KOPT-K1 (cell line): ENCODE measurements at regions not wholly inside any gene's neighbourhood (a gene's known extent, or its start where the extent isn't known, plus 50 kb on each side); places are given as distances from the start of the nearest gene placed in this dataset.

Source experiments
- H3K27ac ChIP-seq: fragments of 200-600 bp; sonication (generic); 2 replicates; pipeline ENCODE4 v1.5.1; 2016; ENCODE audit warnings: antibody characterized with exemption, mild to moderate bottlenecking, low read depth, low read length; ENCODE audit not compliant: poor library complexity, severe bottlenecking
- H3K36me3 ChIP-seq: fragments of 200-600 bp; sonication (generic); 2 replicates; pipeline ENCODE4 v1.5.1; 2017; ENCODE audit warnings: antibody characterized with exemption, mild to moderate bottlenecking, low read length, moderate library complexity; ENCODE audit not compliant: insufficient read depth
- H3K9me3 ChIP-seq: fragments of 200-600 bp; sonication (generic); 2 replicates; pipeline ENCODE4 v1.5.1; 2017; ENCODE audit warnings: antibody characterized with exemption, low read length, mild to moderate bottlenecking; ENCODE audit not compliant: insufficient read depth, poor library complexity, severe bottlenecking

DNA sequence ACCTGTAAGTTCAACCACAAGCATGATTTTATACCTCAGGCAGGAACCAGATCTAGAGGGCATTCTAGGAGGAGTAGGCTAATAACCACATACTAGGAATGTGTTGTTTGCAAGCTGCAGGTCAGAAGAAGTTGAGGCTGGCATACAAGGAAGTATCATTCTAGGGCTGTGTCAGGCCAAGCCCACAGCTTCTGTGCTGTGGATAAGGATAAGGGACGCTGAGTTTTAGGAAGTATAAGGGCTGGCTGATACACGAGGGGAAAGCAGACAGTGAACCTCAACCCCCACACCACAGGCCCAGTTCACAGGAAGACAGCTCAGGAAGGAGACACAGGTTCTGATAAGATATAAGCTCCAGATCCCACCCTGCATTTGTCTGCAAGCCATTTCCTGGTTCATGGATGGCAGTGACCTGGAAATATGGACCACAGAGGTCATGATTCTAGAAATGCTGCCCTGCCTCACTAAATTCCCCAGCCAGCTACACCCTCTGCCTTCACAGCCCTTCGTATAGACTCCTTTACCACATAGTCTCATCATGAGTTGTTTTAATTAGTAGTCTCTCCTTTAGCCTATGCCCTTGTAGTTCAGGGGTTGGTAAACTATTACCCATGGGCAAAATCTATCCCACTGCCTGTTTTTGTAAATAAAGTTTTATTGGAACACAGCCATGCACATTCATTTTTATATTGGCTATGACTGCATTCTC lies 260.7 kb downstream of the OPA1 start:
- no peak overlapping the region for H3K27ac ChIP-seq
- H3K9me3 ChIP-seq, result no peaks in the 10 kb centered on the region
- H3K36me3 ChIP-seq, result no peaks in the 10 kb centered on the region

DNA sequence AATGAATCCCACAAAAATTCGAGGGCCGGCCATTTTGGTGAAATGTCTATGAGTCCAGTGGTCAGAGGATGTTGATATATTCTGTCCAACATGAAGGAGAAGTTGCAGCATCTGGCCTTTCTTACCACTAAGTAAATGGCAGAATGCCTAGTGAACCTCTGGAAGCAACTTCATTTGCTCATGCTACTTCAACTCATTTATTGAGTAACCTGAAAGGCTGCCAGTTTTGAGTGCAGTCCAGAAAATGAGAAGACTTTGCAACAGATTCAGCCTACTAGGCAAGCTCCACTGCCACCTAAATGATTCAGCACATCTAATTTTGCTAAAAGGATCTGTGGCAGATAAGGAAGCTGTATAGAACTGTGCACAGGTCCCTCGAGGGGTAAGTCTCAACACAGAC lies 265.0 kb downstream of the OPA1 start:
- Histone ChIP-seq H3K9me3 (no peaks in the 10 kb centered on the region), H3K27ac (no peak overlapping the region), H3K36me3 (no peaks in the 10 kb centered on the region)

DNA sequence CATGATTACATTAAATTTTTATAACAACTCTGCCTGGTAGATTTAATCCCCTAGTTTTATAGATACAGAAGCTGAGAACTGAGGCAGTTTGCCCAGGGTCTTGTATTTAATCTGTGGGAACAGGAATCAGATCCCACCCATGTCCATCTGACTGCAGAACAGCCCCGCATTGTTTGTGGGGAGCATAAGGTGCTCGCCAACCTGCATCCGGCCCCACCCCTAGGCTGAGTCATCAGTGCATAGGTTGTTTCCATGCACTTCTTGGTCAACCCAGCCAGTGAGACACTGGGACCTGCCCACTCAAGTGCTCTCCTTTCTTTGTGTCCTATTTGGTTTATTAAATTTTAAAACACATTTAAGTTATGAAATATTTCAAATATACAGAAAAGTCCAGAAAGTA lies 266.2 kb downstream of the OPA1 start:
- no peaks in the 10 kb centered on the region for H3K36me3 ChIP-seq
- no peak overlapping the region for H3K27ac ChIP-seq

DNA sequence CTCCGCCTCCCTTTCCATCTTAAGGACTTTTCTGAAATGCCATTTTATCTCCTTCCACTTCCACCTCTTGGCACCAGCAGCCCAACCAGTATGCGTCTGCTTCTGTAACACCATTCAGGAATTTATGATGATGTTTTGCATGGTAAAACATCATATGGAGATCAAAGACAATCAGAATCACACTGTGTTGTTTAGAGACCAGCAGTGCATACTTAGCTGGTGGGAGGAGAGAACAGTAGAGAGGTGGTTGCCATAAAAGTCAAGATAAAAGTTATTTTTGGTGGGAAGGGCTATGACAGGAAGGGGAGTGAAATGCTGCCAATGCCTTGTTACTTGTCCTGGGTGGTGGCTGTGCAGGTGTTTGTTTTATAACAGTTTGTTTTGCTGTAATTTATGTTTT lies 268.0 kb downstream of the OPA1 start:
- H3K27ac ChIP-seq, result no peak overlapping the region
- H3K36me3 ChIP-seq, result no peaks in the 10 kb centered on the region
- no peaks in the 10 kb centered on the region for H3K9me3 ChIP-seq

More for the DNA sequence above, 266.2 kb downstream of the OPA1 start:
- H3K9me3 ChIP-seq, result no peaks in the 10 kb centered on the region

DNA sequence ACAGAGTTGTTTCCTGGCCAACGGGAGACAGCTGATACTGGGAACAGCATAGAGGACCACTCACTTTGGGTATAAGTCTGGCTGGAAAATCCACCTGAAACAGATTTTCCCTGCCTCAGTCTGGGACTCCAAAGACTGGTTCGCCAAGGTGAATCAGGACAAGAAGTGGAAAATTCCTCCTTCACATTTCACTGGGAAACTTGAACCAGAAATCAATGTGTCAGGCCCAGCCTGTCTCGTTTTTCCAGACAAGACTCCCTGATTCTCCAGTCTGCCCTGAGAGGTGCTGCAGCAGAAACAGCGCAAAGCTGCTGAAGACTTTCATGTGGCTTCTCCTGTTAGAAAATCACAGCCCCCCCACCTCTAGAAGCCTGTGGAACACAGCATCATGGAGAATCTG lies 269.8 kb downstream of the OPA1 start:
- H3K36me3 ChIP-seq, result no peaks in the 10 kb centered on the region
- no peak overlapping the region for H3K27ac ChIP-seq
- no peaks in the 10 kb centered on the region for H3K9me3 ChIP-seq

DNA sequence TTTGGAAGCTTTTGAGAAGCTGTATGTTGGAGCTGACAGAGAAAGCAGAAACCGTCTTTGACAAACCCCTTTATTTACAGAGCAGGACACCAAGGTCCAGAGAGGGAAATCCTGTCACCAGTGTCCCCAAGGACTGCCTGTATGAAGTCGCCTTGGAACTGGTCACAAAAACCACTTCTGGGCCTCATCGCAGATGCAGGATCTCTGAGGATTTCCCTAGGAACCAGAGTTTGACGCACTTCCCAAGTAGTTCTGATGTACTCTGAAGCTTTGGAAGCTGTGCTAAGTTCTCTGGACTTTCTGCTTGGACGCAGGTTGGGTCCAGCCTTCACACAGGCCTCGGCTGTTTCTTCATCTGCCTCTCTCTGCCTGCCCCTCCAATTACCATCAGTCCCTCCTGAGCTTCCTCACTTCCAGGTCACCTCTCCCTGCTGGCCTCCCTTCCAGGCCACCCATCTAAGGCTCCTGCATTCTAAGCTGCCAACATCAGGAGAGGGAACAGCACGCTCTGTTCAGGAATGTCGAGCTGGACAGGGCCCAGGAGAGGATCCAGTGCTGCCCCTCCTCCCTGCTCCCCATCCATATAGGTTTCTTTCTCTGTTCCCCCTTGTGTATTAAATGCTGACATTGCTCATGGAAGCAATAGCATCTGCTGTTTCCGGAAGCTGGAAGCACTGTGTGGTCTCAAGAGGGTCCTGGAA lies 270.8 kb downstream of the OPA1 start:
- Histone ChIP-seq H3K9me3 (no peaks in the 10 kb centered on the region), H3K27ac (no peak overlapping the region), H3K36me3 (no peaks in the 10 kb centered on the region)

DNA sequence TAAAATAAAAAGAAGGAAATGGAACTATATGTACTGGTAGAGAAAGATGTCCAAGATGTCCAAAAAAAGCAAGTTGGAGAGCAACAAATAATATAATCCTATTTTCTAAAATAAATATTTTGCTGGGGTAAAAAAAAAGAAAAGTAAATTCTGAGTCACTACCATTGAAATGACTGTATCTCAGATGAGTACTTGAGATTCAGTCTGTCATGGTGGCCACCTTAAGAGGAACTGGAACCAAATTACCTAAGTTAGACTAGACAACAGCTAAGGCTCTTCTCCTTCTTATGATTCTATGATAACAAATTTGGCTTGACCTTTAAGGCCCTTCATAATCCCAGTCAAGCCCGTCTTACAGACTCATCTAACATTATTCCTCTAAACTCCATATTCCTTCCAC lies 270.6 kb upstream of the HES1 start:
- no peaks in the 10 kb centered on the region for H3K36me3 ChIP-seq
- H3K9me3 ChIP-seq, result no peaks in the 10 kb centered on the region
- no peak overlapping the region for H3K27ac ChIP-seq

DNA sequence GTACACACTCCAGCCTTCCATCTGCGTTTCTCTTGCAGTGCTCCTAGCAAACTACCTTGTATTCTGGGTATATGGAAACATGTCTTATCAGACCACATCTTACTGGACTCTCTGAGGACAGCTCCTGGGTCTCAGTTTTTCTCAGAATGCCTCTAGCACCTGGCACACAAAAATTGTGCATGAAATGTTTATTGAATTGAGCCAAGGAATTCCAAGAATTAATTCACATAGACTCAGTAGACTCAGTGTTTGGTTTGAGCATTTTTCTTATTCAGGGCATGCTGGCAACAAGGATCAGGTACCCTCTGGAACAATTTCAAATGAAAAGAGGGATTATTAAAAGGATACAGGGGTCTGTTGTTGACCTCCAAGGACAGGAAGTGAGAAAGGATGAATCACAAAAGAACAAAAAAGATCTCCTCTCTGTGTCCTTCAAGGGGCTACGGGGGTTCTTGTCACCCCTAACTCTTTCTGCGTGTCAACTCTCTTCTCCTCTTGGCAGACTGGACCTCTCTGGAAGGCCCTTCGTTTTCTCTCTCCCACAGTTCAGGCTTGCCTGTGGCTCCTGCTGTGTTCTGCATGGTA lies 270.0 kb upstream of the HES1 start:
- no peaks in the 10 kb centered on the region for H3K36me3 ChIP-seq
- no peaks in the 10 kb centered on the region for H3K9me3 ChIP-seq
- no peak overlapping the region for H3K27ac ChIP-seq

DNA sequence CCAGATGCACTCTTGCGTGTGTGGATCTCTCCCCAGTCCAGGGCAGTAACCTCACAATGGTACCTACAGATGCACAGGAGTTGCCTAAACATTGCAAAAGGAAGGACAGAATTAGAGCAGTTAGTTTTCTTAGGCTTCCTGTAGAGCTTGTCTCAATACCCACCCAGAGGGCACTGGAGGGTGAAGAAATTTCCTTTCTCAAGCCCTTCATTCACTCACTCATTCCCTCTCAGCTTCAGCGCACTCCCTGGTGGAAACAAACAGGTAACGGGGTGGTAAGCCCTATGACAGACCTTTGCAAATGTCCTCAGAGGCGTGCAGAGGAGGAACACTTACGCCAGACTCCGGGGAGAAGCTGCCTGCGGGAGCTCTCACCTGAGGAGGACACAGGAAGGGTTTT lies 267.4 kb upstream of the HES1 start:
- Histone ChIP-seq H3K36me3 (no peaks in the 10 kb centered on the region), H3K9me3 (no peaks in the 10 kb centered on the region), H3K27ac (no peak overlapping the region)

DNA sequence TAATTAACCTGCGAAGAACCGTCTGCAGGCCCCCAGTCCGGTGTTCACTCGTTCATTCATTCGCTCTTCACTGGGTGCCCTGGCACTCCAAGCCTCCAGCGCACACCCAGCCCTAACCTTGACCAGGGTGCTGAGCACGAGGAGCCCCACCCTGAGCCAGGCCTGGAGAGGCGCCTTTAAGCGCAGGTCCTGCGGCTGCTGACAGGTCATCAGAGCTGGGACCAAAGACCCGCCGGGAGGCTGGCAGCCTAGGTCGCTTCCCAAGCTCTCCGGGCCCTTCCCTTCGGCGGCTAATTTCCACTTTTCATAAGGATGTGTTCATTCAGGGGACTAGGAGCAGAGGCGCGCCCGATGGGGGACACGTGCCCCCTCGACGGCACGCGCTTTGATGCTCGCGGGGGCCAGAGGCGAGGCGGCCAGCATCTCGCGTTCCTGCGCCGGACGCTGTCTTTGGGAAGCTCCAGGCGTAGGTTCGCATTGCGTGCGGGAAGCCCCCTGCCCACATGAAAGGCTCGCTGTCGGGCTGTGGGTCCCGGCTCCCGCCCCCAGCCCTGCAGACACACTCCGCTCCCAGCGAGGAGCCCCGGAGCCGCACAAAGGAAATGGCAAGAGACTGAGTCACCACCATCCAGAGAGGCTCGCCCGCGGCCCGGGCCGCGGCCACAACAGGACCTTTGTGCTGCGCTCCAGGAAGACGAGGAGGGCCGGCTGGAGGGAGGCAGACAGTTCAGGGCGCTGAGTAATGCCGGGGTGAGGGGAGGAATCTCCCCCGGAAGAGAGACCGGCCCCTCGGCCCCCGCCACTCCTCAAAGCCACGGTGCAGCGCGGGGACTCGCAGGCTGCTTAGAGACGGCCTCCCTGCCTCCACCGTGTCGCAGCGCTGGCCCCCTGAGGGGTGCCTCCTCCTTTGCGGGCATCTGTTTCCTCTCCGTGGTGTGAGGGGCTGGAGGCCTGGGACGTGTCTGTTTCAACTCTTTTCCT lies 266.4 kb upstream of the HES1 start:
- no peak overlapping the region for H3K27ac ChIP-seq
- no peaks in the 10 kb centered on the region for H3K9me3 ChIP-seq
- H3K36me3 ChIP-seq, result no peaks in the 10 kb centered on the region

DNA sequence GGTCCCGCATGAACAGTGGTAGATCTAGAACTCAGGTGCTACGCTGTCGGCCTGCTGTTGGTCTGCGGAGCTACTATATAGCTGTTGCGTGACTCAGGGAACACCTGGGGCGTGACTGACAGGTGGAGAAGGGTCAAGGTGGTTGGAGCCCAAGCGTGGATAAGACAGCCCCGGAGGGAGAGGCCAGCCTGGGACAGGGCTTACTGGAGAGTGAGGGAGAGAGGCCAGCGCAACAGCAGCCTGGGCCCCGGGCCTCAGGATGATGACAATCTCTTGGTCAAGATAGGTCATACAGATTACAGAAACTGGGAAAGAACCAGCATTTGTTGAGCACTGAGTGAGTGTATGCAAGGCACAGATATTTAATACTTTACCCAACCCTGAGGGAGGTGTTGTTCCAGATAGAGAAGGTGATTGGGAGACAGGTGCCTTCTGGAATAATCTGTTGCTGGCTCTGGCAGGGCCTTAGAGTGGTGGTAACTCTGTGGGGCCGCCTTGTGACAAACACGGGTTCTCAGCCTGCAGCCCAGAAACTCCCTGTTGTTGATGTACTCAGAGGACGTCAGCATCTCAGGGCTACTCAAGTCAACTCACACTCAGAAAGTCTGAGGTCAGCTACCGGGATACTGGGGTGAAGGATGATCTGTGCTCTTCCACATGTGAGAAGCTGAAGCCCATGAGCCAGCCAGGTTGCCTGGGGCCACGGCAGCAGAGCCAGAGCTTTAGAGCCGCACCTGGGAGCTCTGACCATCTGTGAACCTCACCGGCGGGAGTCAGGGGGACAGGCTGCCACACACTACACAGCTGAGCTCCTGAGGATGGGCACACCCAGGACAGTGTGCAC lies 265.4 kb upstream of the HES1 start:
- no peaks in the 10 kb centered on the region for H3K9me3 ChIP-seq

DNA sequence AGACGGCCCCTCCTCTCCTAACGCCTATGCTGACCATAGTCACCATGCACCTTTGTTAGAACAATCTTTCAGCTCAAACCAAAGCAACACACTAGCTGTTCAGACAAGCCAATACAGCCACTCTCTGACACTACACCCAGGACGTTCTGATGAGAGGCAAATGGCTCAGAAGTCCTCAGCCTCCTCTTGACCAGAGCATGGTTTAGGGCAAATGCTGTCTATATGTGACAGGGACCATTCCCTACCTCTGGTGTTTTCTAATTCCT lies 264.8 kb upstream of the HES1 start:
- Histone ChIP-seq H3K9me3 (no peaks in the 10 kb centered on the region), H3K36me3 (no peaks in the 10 kb centered on the region), H3K27ac (no peak overlapping the region)

More for the DNA sequence above, 265.4 kb upstream of the HES1 start:
- H3K36me3 ChIP-seq, result no peaks in the 10 kb centered on the region
- no peak overlapping the region for H3K27ac ChIP-seq

DNA sequence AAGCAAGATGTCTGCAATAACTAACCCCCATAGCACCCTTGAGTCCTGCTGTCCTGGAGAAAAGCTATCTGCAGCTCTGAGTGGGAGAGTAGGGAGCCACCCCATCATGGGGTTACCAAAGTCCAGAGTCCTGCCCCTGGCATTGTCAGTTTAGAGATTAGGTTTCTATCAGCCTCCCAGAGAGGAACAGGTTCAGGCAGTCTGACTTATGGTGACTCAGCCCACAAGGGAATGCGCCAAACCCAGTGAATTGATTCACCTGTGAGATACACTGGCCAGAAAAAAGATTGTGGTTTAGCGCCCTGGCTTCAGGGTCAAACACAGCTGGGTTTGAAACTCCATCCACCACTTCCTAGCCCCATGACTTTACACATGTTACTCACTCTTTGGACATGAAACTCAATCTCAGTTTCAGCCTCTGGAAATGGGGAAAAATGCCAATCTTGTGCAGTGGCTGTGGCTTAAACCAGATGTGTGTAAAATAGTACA lies 263.6 kb upstream of the HES1 start:
- Histone ChIP-seq H3K36me3 (no peaks in the 10 kb centered on the region), H3K27ac (no peak overlapping the region), H3K9me3 (no peaks in the 10 kb centered on the region)

DNA sequence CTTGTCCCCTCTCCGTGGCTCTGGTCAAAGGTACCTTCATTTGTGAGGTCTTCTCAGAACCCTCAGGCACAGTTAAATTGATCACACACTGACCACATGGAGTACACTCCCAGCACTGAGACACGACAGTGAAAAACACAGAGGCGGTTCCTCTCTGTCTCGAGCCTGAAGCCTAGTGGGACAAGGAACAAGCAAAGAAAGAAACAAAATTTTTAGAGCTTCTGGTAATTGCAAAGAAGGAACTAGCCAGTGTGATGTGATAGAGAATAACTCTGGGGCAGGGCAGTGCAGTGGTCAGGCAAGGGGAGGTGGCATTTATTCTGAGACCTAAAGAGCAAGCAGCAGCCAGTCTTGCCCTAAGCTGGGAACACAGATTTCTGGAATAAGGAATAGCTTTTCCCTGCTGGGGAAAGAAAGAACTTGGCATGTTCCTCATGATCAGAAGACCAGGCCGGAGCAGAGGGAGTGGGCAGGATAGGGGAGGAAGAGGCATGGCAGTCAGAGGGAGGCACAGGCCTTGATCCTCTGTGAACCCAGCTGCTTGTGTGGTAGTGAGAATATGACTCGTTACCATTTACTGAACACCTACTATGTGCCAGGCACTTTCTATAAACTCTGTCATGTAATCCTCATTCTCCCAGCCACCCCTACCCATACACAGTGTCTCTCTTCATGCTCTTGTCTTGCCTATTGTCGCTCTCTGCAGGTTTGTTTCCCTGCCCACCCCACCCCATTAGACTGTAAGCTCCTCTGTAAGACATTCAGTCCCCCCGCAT lies 262.3 kb upstream of the HES1 start:
- Histone ChIP-seq H3K9me3 (no peaks in the 10 kb centered on the region), H3K27ac (no peak overlapping the region), H3K36me3 (no peaks in the 10 kb centered on the region)
